H1 (cell line): ENCODE measurements at regions not wholly inside any gene's neighbourhood (a gene's known extent, or its start where the extent isn't known, plus 50 kb on each side); places are given as distances from the start of the nearest gene placed in this dataset.

Source experiments
- CTCF ChIA-PET: fragments of 300-600 bp; sonication (Branson Sonifier 250); formaldehyde crosslinking; loops from one replicate; lab custom pipeline; 2021; ENCODE audit not compliant: partially characterized antibody; lab: Charles Lee
- POLR2A ChIA-PET: fragments of 300-600 bp; sonication (Branson Sonifier 250); formaldehyde crosslinking; loops from one replicate; lab custom pipeline; 2021; ENCODE audit warnings: inconsistent platforms; ENCODE audit not compliant: partially characterized antibody; lab: Charles Lee
- DNase-seq, 2 experiments: peaks; one replicate each; pipeline versions ENCODE4 v3.0.0 to v3.0.0-alpha.2; 2010 to 2022; ENCODE audit warnings: low spot score in 2 of 2, low read depth in 1 of 2, mixed read lengths in 1 of 2
- FAIRE-seq: peaks from 2 replicates; lab custom pipeline; 2011; peaks lifted over from hg19 to GRCh38; lab: Jason Lieb, UNC
- H2AFZ ChIP-seq: 2 replicates; pipeline ENCODE4 v1.8.1; 2012; ENCODE audit warnings: low read length, inconsistent platforms
- H2AK5ac ChIP-seq: 2 replicates; pipeline ENCODE4 v1.6.1; 2013; ENCODE audit warnings: low read depth, low read length
- H2BK120ac ChIP-seq: replicated peaks from 2 replicates; pipeline ENCODE3; 2013; ENCODE audit warnings: low read depth, low read length, inconsistent platforms
- H2BK12ac ChIP-seq: 2 replicates; pipeline ENCODE4 v1.6.1; 2013; ENCODE audit warnings: low read depth, low read length
- H2BK15ac ChIP-seq: 2 replicates; pipeline ENCODE4 v1.6.1; 2013; ENCODE audit warnings: low read length
- H2BK20ac ChIP-seq: 2 replicates; pipeline ENCODE4 v1.6.1; 2013; ENCODE audit warnings: low read length
- H2BK5ac ChIP-seq: 2 replicates; pipeline ENCODE4 v1.6.1; 2013; ENCODE audit warnings: low read depth, low read length
- H3K14ac ChIP-seq: 2 replicates; pipeline ENCODE4 v1.6.1; 2013; ENCODE audit warnings: inconsistent platforms; ENCODE audit not compliant: insufficient read length
- H3K18ac ChIP-seq: 2 replicates; pipeline ENCODE4 v1.6.1; 2013; ENCODE audit warnings: low read length; ENCODE audit errors: extremely low read depth
- H3K23ac ChIP-seq: 2 replicates; pipeline ENCODE4 v1.6.1; 2013; ENCODE audit warnings: inconsistent platforms; ENCODE audit not compliant: insufficient read length
- H3K23me2 ChIP-seq: 2 replicates; pipeline ENCODE4 v1.6.1; 2013; ENCODE audit warnings: low read depth, low read length
- H3K27ac ChIP-seq: 2 replicates; pipeline ENCODE4 v1.6.1; 2011; ENCODE audit warnings: low read depth, low read length, inconsistent platforms
- H3K27me3 ChIP-seq, 4 experiments: replicated peaks in 1 of 4; 1 replicate in 1 of 4; 2 replicates in 3 of 4; pipeline versions ENCODE4 v1.6.1 to v1.8.1; 2011 to 2013; ENCODE audit warnings: low read length in 3 of 4, mild to moderate bottlenecking in 3 of 4, inconsistent platforms in 2 of 4, mixed read lengths in 2 of 4, moderate library complexity in 1 of 4; ENCODE audit not compliant: control insufficient read depth in 3 of 4, insufficient read depth in 3 of 4; ENCODE audit errors: extremely low read depth in 1 of 4
- H3K36me3 ChIP-seq, 4 experiments: 2 replicates each; pipeline versions ENCODE4 v1.6.1 to v1.8.1; 2011 to 2013; ENCODE audit warnings: mild to moderate bottlenecking in 4 of 4, low read length in 3 of 4, moderate library complexity in 2 of 4, control low read depth in 1 of 4, inconsistent platforms in 1 of 4; ENCODE audit not compliant: insufficient read depth in 4 of 4, control insufficient read depth in 2 of 4
- H3K4ac ChIP-seq: replicated peaks from 2 replicates; pipeline ENCODE3; 2013; ENCODE audit warnings: low read length, low read depth, mixed read lengths, inconsistent platforms; ENCODE audit not compliant: insufficient read length
- H3K4me1 ChIP-seq, 4 experiments: replicated peaks in 1 of 4; 1 replicate in 1 of 4; 2 replicates in 3 of 4; pipeline versions ENCODE4 v1.6.1 to v1.8.1; 2011 to 2013; ENCODE audit warnings: low read length in 3 of 4, inconsistent platforms in 2 of 4, mixed read lengths in 1 of 4; ENCODE audit not compliant: insufficient read depth in 4 of 4, control insufficient read depth in 3 of 4
- H3K4me2 ChIP-seq, 2 experiments: 2 replicates each; pipeline versions ENCODE4 v1.6.1 to v1.8.1; 2011 to 2013; ENCODE audit warnings: low read depth in 2 of 2, low read length in 2 of 2, control low read depth in 1 of 2, inconsistent platforms in 1 of 2, mild to moderate bottlenecking in 1 of 2; ENCODE audit not compliant: insufficient read depth in 1 of 2
- H3K4me3 ChIP-seq, 4 experiments: fragments of 200-600, 300-600 bp in 1 of 4; sonication (generic), shearing (Covaris generic), sonication (Bioruptor Twin) in 1 of 4; 2 replicates each; pipeline versions ENCODE4 v1.5.1 to v1.8.1; 2011 to 2016; ENCODE audit warnings: low read length in 4 of 4, low read depth in 3 of 4, control low read depth in 2 of 4, inconsistent platforms in 2 of 4, mild to moderate bottlenecking in 2 of 4, mixed read lengths in 1 of 4, moderate library complexity in 1 of 4; ENCODE audit not compliant: insufficient read depth in 2 of 4; ENCODE audit errors: extremely low read depth in 1 of 4
- H3K56ac ChIP-seq: replicated peaks from 2 replicates; pipeline ENCODE3; 2013; ENCODE audit warnings: low read depth, mild to moderate bottlenecking, mixed read lengths, low read length, inconsistent platforms; ENCODE audit not compliant: insufficient read length
- H3K79me1 ChIP-seq: 2 replicates; pipeline ENCODE4 v1.6.1; 2013; ENCODE audit warnings: low read depth, low read length, control low read depth
- H3K79me2 ChIP-seq, 2 experiments: 2 replicates each; pipeline versions ENCODE4 v1.6.1 to v1.8.1; 2012 to 2013; ENCODE audit warnings: low read length in 2 of 2, mild to moderate bottlenecking in 2 of 2, inconsistent platforms in 1 of 2; ENCODE audit not compliant: insufficient read depth in 2 of 2, control insufficient read depth in 1 of 2
- H3K9ac ChIP-seq, 4 experiments: replicated peaks in 1 of 4; 1 replicate in 1 of 4; 2 replicates in 3 of 4; pipeline versions ENCODE4 v1.6.1 to v1.8.1; 2011 to 2013; ENCODE audit warnings: low read depth in 3 of 4, low read length in 3 of 4, control low read depth in 2 of 4, mild to moderate bottlenecking in 2 of 4, moderate library complexity in 2 of 4, inconsistent platforms in 1 of 4; ENCODE audit errors: extremely low read depth in 1 of 4
- H3K9me3 ChIP-seq, 2 experiments: 2 replicates each; pipeline versions ENCODE4 v1.6.1 to v1.8.1; 2012 to 2013; ENCODE audit warnings: mild to moderate bottlenecking in 2 of 2, moderate library complexity in 2 of 2, control low read depth in 1 of 2, inconsistent platforms in 1 of 2, low read depth in 1 of 2, low read length in 1 of 2, mixed read lengths in 1 of 2; ENCODE audit not compliant: insufficient read depth in 2 of 2
- H4K20me1 ChIP-seq, 2 experiments: replicated peaks in 1 of 2; 2 replicates each; pipeline versions ENCODE3 to v1.8.1; 2011 to 2013; ENCODE audit warnings: inconsistent platforms in 2 of 2, low read length in 2 of 2, mild to moderate bottlenecking in 1 of 2; ENCODE audit not compliant: insufficient read depth in 2 of 2, control insufficient read depth in 1 of 2
- H4K5ac ChIP-seq: 2 replicates; pipeline ENCODE4 v1.6.1; 2013; ENCODE audit warnings: low read length, low read depth, mixed read lengths, inconsistent platforms; ENCODE audit not compliant: insufficient read length
- H4K8ac ChIP-seq: 2 replicates; pipeline ENCODE4 v1.8.0; 2013; ENCODE audit warnings: mild to moderate bottlenecking, moderate library complexity, low read length, inconsistent platforms; ENCODE audit not compliant: insufficient read depth; ENCODE audit errors: extremely low read depth
- H4K91ac ChIP-seq: replicated peaks from 2 replicates; pipeline ENCODE3; 2013; ENCODE audit warnings: low read length, mixed read lengths, inconsistent platforms; ENCODE audit not compliant: insufficient read length
- CBX8 ChIP-seq: fragments of 300-800, 300-1000 bp; sonication (generic); IDR thresholded peaks from 2 replicates; pipeline ENCODE4 v1.7.1; 2016; ENCODE audit warnings: low read depth, low read length, borderline replicate concordance
- HDAC6 ChIP-seq: IDR thresholded peaks from one replicate; pipeline ENCODE4 v1.7.1; 2012; ENCODE audit warnings: low read depth, mild to moderate bottlenecking, inconsistent platforms, low read length, moderate library complexity
- KDM4A ChIP-seq: IDR thresholded peaks from one replicate; pipeline ENCODE4 v1.7.1; 2012; ENCODE audit warnings: low read depth, mild to moderate bottlenecking, moderate library complexity, low read length, inconsistent platforms; ENCODE audit not compliant: severe bottlenecking
- NANOG ChIP-seq: IDR thresholded peaks from 2 replicates; pipeline ENCODE4 v1.6.1; 2011; ENCODE audit warnings: low read length, low read depth, mild to moderate bottlenecking, inconsistent platforms; ENCODE audit not compliant: insufficient read depth, poor library complexity, severe bottlenecking
- SAP30 ChIP-seq: fragments of 300-600 bp; sonication (generic); IDR thresholded peaks from 2 replicates; pipeline ENCODE4 v1.7.1; 2012; ENCODE audit warnings: low read length, moderate library complexity, mild to moderate bottlenecking, inconsistent platforms; ENCODE audit not compliant: insufficient read depth, insufficient replicate concordance
- YY1 ChIP-seq: IDR thresholded peaks from 2 replicates; pipeline ENCODE4 v1.6.1; 2011; ENCODE audit warnings: low read depth, mild to moderate bottlenecking, low read length
- WGBS, 2 experiments: shearing (Covaris generic) in 1 of 2; methylation state at CpG; one replicate each; pipeline versions ENCODE4 v1.1.6 to v1.1.7; 2013 to 2015; ENCODE audit warnings: low lambda C conversion rate in 2 of 2, mixed read lengths in 2 of 2, inconsistent platforms in 1 of 2, low coverage in 1 of 2, missing lambda C conversion rate in 1 of 2; ENCODE audit not compliant: insufficient replicate concordance in 2 of 2, insufficient coverage in 1 of 2, insufficient read length in 1 of 2; ENCODE audit errors: extremely low coverage in 1 of 2, missing lambda C conversion rate in 1 of 2; 5-methylcytosine and 5-hydroxymethylcytosine counted together
- TF ChIP-seq, protein P1 (sequence below): IDR thresholded peaks from 2 replicates; pipeline ENCODE4 v1.6.1; 2011; ENCODE audit warnings: low read length, improper control_type of control experiment
- TF ChIP-seq, protein P2 (sequence below): IDR thresholded peaks from 2 replicates; pipeline ENCODE4 v1.6.1; 2012; ENCODE audit warnings: low read length, inconsistent platforms

DNA sequence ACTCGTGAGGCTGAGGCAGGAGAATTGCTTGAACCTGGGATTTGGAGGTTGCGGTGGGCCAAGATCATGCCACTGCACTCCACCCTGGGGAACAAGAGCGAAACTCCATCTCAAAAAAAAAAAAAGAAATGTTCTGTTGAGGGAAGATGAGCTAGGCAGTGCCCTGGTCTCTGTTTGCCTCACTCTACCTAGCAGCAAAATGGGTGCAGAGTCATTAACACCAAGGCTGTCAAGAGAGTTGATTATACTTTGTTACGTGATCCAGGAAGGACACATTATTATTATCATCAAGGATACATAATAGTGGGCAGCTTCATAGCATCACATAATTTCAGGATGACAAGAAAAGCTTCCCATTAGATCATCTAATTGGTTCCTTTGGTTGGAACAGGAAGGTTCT lies 84.3 kb upstream of the MAP1LC3B2 start:
- no peak overlapping the region for H4K5ac ChIP-seq
- H4K8ac ChIP-seq, result no peak overlapping the region
- no peak overlapping the region for H2BK20ac ChIP-seq
- no peak overlapping the region for H2AFZ ChIP-seq
- no peak overlapping the region for H3K4ac ChIP-seq
- H2BK120ac ChIP-seq, result no peak overlapping the region
- H2BK12ac ChIP-seq, result no peak overlapping the region
- no peak overlapping the region for H2BK15ac ChIP-seq
- ChIA-PET CTCF (interaction anchor here (1.2 kb wide), 1 partner anchor 213 kb away, joined by 3 read pairs; no protein-coding TSS in a partner anchor), POLR2A (no interaction called here)
- DNase-seq (no peak), FAIRE-seq (no peak)
- H4K20me1 ChIP-seq, result no peaks in the 10 kb centered on the region
- peaks cover 7 to 18% of the 10 kb centered on the region in 2 experiments; a peak in 3 of 4 replicates for H3K9me3 ChIP-seq
- H3K18ac ChIP-seq, result no peak overlapping the region
- 89% methylated on average over 4 of the region's 4 CpGs; no CpG with 5 or more reads in 1 of the 2 experiments for WGBS, 2 experiments
- H3K79me1 ChIP-seq, result no peaks in the 10 kb centered on the region
- H3K23me2 ChIP-seq, result no peaks in the 10 kb centered on the region
- no peak overlapping the region for H3K4me2 ChIP-seq
- H3K4me3 ChIP-seq, result no peak overlapping the region
- H3K9ac ChIP-seq, result no peak overlapping the region
- no peak overlapping the region for H3K14ac ChIP-seq
- H3K27ac ChIP-seq, result no peak overlapping the region
- no peaks in the 10 kb centered on the region for H3K36me3 ChIP-seq
- H2BK5ac ChIP-seq, result no peak overlapping the region
- H3K4me1 ChIP-seq, result no peaks in the 10 kb centered on the region
- H4K91ac ChIP-seq, result no peak overlapping the region
- no peak overlapping the region for H3K23ac ChIP-seq
- no peaks in the 10 kb centered on the region for H3K79me2 ChIP-seq
- TF ChIP-seq HDAC6 (no peak), SAP30 (no peak), NANOG (no peak), CBX8 (no peak), KDM4A (no peak), YY1 (no peak)
- TF ChIP-seq, protein P1, sequence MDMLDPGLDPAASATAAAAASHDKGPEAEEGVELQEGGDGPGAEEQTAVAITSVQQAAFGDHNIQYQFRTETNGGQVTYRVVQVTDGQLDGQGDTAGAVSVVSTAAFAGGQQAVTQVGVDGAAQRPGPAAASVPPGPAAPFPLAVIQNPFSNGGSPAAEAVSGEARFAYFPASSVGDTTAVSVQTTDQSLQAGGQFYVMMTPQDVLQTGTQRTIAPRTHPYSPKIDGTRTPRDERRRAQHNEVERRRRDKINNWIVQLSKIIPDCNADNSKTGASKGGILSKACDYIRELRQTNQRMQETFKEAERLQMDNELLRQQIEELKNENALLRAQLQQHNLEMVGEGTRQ, result no peak
- TF ChIP-seq, protein P2, sequence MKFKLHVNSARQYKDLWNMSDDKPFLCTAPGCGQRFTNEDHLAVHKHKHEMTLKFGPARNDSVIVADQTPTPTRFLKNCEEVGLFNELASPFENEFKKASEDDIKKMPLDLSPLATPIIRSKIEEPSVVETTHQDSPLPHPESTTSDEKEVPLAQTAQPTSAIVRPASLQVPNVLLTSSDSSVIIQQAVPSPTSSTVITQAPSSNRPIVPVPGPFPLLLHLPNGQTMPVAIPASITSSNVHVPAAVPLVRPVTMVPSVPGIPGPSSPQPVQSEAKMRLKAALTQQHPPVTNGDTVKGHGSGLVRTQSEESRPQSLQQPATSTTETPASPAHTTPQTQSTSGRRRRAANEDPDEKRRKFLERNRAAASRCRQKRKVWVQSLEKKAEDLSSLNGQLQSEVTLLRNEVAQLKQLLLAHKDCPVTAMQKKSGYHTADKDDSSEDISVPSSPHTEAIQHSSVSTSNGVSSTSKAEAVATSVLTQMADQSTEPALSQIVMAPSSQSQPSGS, result no peak
- H3K27me3 ChIP-seq, result no peaks in the 10 kb centered on the region
- no peak overlapping the region for H2AK5ac ChIP-seq
- H3K56ac ChIP-seq, result no peak overlapping the region
